ENCODE measurements at regions not wholly inside any gene's neighbourhood (a gene's known extent, or its start where the extent isn't known, plus 50 kb on each side); places are given as distances from the start of the nearest gene placed in this dataset.

GRCh38 chr3:72055436-72055835 lies 270.5 kb upstream of the PROK2 start:
- TF ChIP-seq CTCF (conservative IDR thresholded peaks at IDR 0.05; ENCODE audit: low read depth, low read length) (no peak), POLR2A (IDR thresholded peaks at IDR 0.05; ENCODE audit: low read depth, low read length) (no peak), ELK1 (IDR thresholded peaks at IDR 0.05; ENCODE audit: borderline replicate concordance, low read depth, low read length) (no peak), RAD21 (IDR thresholded peaks at IDR 0.05; ENCODE audit: low read length) (no peak), MAZ (IDR thresholded peaks at IDR 0.05; ENCODE audit: borderline replicate concordance, low read depth, low read length) (no peak)

Data from IMR-90 (cell line).